Fibroblast of lung (primary cell): ENCODE measurements at regions not wholly inside any gene's neighbourhood (a gene's known extent, or its start where the extent isn't known, plus 50 kb on each side); places are given as distances from the start of the nearest gene placed in this dataset.

Source experiments
- EZH2 ChIP-seq: IDR thresholded peaks from 2 replicates; pipeline ENCODE4 v1.5.1; 2012; ENCODE audit warnings: low read length, control low read depth, mild to moderate bottlenecking; ENCODE audit errors: missing control alignments
- TF ChIP-seq, protein P1 (sequence below), 2 donors: IDR thresholded peaks in 1 of 2; conservative IDR thresholded peaks in 1 of 2; 1 replicate in 1 of 2; 2 replicates in 1 of 2; pipeline ENCODE4 v1.5.1; 2011 to 2012; ENCODE audit warnings: low read length in 2 of 2, control low read depth in 1 of 2, inconsistent platforms in 1 of 2, low read depth in 1 of 2, mild to moderate bottlenecking in 1 of 2

DNA sequence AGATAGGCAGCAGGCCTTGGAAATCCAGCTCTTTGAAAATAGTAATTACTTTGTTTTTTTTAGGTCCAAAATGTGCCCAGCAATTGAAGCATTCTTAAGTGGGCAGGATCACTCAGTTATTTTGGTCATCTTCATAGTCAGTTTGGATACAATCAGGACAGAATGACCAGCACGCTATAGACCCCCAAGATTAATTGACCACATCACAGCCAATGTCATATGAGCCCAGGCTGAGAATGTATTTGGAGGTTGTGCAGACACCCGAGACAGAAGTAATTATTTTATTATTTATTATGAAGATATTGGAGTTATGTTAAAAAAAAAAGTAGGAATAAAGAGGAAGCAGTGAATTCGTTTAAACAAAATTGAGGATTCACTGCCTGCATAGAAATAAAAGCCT is 93.3 kb upstream of the PFKP start:
- TF ChIP-seq, protein P1, sequence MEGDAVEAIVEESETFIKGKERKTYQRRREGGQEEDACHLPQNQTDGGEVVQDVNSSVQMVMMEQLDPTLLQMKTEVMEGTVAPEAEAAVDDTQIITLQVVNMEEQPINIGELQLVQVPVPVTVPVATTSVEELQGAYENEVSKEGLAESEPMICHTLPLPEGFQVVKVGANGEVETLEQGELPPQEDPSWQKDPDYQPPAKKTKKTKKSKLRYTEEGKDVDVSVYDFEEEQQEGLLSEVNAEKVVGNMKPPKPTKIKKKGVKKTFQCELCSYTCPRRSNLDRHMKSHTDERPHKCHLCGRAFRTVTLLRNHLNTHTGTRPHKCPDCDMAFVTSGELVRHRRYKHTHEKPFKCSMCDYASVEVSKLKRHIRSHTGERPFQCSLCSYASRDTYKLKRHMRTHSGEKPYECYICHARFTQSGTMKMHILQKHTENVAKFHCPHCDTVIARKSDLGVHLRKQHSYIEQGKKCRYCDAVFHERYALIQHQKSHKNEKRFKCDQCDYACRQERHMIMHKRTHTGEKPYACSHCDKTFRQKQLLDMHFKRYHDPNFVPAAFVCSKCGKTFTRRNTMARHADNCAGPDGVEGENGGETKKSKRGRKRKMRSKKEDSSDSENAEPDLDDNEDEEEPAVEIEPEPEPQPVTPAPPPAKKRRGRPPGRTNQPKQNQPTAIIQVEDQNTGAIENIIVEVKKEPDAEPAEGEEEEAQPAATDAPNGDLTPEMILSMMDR (conservative IDR thresholded peaks at IDR 0.05 in 1 of 2, IDR thresholded peaks at IDR 0.05 in 1 of 2; ENCODE audit: low read depth in 1 of 2, low read length in 2 of 2): no peak
- TF ChIP-seq EZH2: no peak
